Mammary epithelial cell (primary cell): ENCODE measurements at regions not wholly inside any gene's neighbourhood (a gene's known extent, or its start where the extent isn't known, plus 50 kb on each side); places are given as distances from the start of the nearest gene placed in this dataset.

Experiments
- EZH2 ChIP-seq: IDR thresholded peaks from 2 replicates; pipeline ENCODE4 v1.6.1; 2012; ENCODE audit warnings: low read length, inconsistent platforms, borderline replicate concordance
- TF ChIP-seq, protein P1 (sequence below), 2 donors: IDR thresholded peaks in 1 of 2; conservative IDR thresholded peaks in 1 of 2; 2 replicates each; pipeline ENCODE4 v1.5.1; 2011 to 2012; ENCODE audit warnings: inconsistent platforms in 2 of 2, low read length in 2 of 2, mild to moderate bottlenecking in 2 of 2, control low read depth in 1 of 2, low read depth in 1 of 2; ENCODE audit not compliant: insufficient read depth in 1 of 2; ENCODE audit errors: extremely low read depth in 1 of 2

DNA sequence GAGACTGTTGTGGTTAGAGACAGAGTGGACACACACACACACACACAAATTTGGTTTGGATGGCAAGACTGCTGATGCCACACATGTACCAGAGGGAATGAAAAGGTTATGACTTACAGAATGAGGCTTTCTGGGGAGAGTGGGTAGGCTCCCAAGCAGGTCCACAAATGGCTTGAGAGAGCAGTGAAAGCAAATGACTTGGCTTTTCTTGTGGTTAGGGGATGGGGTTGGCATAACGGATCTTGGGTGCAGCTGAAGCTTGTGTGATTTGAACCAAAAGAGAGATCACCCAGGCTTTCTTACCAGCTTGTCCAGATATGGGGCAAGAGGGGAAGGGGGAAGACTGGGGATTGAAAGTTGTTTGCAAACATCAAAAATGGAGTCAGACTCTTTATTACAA is 73.9 kb upstream of the OLIG3 start:
- TF ChIP-seq, protein P1, sequence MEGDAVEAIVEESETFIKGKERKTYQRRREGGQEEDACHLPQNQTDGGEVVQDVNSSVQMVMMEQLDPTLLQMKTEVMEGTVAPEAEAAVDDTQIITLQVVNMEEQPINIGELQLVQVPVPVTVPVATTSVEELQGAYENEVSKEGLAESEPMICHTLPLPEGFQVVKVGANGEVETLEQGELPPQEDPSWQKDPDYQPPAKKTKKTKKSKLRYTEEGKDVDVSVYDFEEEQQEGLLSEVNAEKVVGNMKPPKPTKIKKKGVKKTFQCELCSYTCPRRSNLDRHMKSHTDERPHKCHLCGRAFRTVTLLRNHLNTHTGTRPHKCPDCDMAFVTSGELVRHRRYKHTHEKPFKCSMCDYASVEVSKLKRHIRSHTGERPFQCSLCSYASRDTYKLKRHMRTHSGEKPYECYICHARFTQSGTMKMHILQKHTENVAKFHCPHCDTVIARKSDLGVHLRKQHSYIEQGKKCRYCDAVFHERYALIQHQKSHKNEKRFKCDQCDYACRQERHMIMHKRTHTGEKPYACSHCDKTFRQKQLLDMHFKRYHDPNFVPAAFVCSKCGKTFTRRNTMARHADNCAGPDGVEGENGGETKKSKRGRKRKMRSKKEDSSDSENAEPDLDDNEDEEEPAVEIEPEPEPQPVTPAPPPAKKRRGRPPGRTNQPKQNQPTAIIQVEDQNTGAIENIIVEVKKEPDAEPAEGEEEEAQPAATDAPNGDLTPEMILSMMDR (conservative IDR thresholded peaks at IDR 0.05 in 1 of 2, IDR thresholded peaks at IDR 0.05 in 1 of 2; ENCODE audit: extremely low read depth in 1 of 2, insufficient read depth in 1 of 2, low read depth in 1 of 2, low read length in 2 of 2) = no peak
- TF ChIP-seq EZH2 = no peak
